CD4-positive, alpha-beta T cell (primary cell): ENCODE measurements at regions not wholly inside any gene's neighbourhood (a gene's known extent, or its start where the extent isn't known, plus 50 kb on each side); places are given as distances from the start of the nearest gene placed in this dataset.

Experiments used
- ATAC-seq: fragments of 200-7000 bp; cut with Tn5 transposase; one replicate; pipeline ENCODE4 v1.10.0; 2022; ENCODE audit warnings: mild to moderate bottlenecking; ENCODE audit not compliant: poor library complexity
- CTCF ChIA-PET: fragments of 350-600 bp; sonication (Branson Sonifier 250); formaldehyde crosslinking; loops from one replicate; lab custom pipeline; 2021; ENCODE audit warnings: antibody characterized with exemption, inconsistent platforms; lab: Charles Lee
- POLR2A ChIA-PET: fragments of 350-600 bp; sonication (Branson Sonifier 250); formaldehyde crosslinking; loops from one replicate; lab custom pipeline; 2021; ENCODE audit warnings: antibody characterized with exemption, inconsistent platforms; lab: Charles Lee
- DNase-seq, 14 experiments: peaks; one replicate each; pipeline ENCODE4 v3.0.0-alpha.2; 2013 to 2020; ENCODE audit warnings: mixed read lengths in 2 of 14
- H3K27ac ChIP-seq, 2 donors: one replicate each; pipeline versions ENCODE4 v1.5.1 to v1.7.0; 2013; ENCODE audit warnings: low read length in 2 of 2, low read depth in 1 of 2, mild to moderate bottlenecking in 1 of 2
- H3K27me3 ChIP-seq, 2 experiments: 1 replicate in 1 of 2; 2 replicates in 1 of 2; pipeline versions ENCODE4 v1.6.1 to v1.7.0; 2013; ENCODE audit warnings: low read length in 2 of 2, control low read depth in 1 of 2, mild to moderate bottlenecking in 1 of 2, moderate library complexity in 1 of 2; ENCODE audit not compliant: insufficient read depth in 2 of 2, control insufficient read depth in 1 of 2
- H3K36me3 ChIP-seq: one replicate; pipeline ENCODE4 v1.6.1; 2013; ENCODE audit warnings: low read length, control low read depth; ENCODE audit not compliant: insufficient read depth
- H3K4me1 ChIP-seq: one replicate; pipeline ENCODE4 v1.6.1; 2013; ENCODE audit warnings: low read length, control low read depth; ENCODE audit not compliant: insufficient read depth
- H3K4me3 ChIP-seq: one replicate; pipeline ENCODE4 v1.5.1; 2013; ENCODE audit warnings: mild to moderate bottlenecking, low read length, moderate library complexity
- H3K9me3 ChIP-seq, 2 experiments: 1 replicate in 1 of 2; 2 replicates in 1 of 2; pipeline versions ENCODE4 v1.6.1 to v1.7.0; 2013; ENCODE audit warnings: low read length in 2 of 2, mild to moderate bottlenecking in 2 of 2, control low read depth in 1 of 2, moderate library complexity in 1 of 2; ENCODE audit not compliant: control insufficient read depth in 1 of 2, insufficient read depth in 1 of 2
- H3K27ac Mint-ChIP-seq: one replicate; pipeline ENCODE4 v1.8.0; 2020; ENCODE audit warnings: mixed read lengths
- H3K27me3 Mint-ChIP-seq: one replicate; pipeline ENCODE4 v1.8.0; 2021; ENCODE audit warnings: mixed read lengths
- H3K36me3 Mint-ChIP-seq: one replicate; pipeline ENCODE4 v1.8.0; 2021; ENCODE audit warnings: low read depth, mixed read lengths
- H3K4me1 Mint-ChIP-seq: one replicate; pipeline ENCODE4 v1.8.0; 2021; ENCODE audit warnings: low read depth, mixed read lengths
- H3K4me3 Mint-ChIP-seq: one replicate; pipeline ENCODE4 v1.8.0; 2020; ENCODE audit warnings: mild to moderate bottlenecking, mixed read lengths
- H3K9me3 Mint-ChIP-seq: one replicate; pipeline ENCODE4 v1.8.0; 2020; ENCODE audit warnings: mixed read lengths
- CTCF ChIP-seq: fragments of 200-600 bp; IDR thresholded peaks from one replicate; pipeline ENCODE4 v1.8.0; 2022; ENCODE audit warnings: antibody characterized with exemption, mild to moderate bottlenecking
- intact Hi-C, 2 experiments: fragments of 100-400 bp; cut with DNase I in 1 of 2; cut with micrococcal nuclease in 1 of 2; formaldehyde crosslinking; loops; one replicate each; pipeline versions ENCODE4 v1.15.1 to v1.9.0; 2023 to 2025; cut with DNase I, micrococcal nuclease

DNA sequence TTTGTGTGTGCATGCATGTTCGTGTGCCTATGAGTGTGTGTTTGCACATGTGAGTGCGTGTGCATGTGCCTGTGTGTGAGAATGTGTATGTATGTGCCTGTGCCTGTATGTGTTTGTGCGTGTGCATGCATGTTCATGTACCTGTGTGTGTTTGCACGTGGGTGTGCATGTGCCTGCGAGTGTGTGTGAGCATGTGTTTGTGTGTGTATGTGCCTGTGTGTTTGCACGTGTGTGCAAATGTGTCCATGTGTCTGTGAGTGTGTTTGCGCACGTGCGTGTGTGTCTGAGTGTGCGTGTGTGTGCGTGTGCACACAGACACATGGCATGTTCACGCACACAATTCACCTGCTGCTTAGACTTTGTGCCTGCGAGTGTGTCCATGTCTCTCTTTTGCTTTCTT is 853.5 kb upstream of the SALL3 start:
- H3K4me3 Mint-ChIP-seq: no peak overlapping the region
- no peaks in the 10 kb centered on the region for H3K36me3 Mint-ChIP-seq
- no peaks in the 10 kb centered on the region for H3K4me1 Mint-ChIP-seq
- no peak for TF ChIP-seq CTCF
- H3K27me3 ChIP-seq: no peaks in the 10 kb centered on the region
- peaks cover 0 to 43% of the 10 kb centered on the region in 2 experiments for H3K9me3 ChIP-seq
- H3K36me3 ChIP-seq: no peaks in the 10 kb centered on the region
- no peaks in the 10 kb centered on the region for H3K4me1 ChIP-seq
- no peak overlapping the region for H3K4me3 ChIP-seq
- ChIA-PET CTCF (no interaction called here), POLR2A (no interaction called here)
- H3K9me3 Mint-ChIP-seq: peaks cover 2% of the 10 kb centered on the region
- H3K27ac Mint-ChIP-seq: no peak overlapping the region
- intact Hi-C loops: no loop called here
- H3K27ac ChIP-seq: no peak overlapping the region
- no peak for ATAC-seq
- no peaks in the 10 kb centered on the region for H3K27me3 Mint-ChIP-seq
- no peak for DNase-seq

DNA sequence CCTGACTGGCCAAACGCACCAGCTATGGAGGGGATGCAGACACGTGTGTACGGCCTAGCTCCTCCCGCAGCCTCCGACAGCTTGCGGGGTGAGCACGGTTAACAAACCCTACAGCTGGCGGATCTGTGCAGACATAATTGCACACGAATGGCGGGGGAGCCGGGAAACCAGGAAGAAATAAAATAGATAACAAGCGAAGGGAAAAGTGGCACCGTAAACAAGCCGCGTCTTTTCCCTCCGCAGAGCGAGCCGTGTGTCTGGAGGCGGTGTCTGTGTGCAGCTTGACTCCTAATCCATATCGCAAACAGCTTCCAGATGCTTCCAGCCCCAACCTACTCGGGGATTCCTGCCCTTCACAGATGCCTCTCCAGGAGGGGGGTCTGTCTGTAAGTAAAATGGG is 853.1 kb upstream of the SALL3 start:
- H3K27me3 Mint-ChIP-seq: no peaks in the 10 kb centered on the region
- no peak overlapping the region for H3K4me3 Mint-ChIP-seq

DNA sequence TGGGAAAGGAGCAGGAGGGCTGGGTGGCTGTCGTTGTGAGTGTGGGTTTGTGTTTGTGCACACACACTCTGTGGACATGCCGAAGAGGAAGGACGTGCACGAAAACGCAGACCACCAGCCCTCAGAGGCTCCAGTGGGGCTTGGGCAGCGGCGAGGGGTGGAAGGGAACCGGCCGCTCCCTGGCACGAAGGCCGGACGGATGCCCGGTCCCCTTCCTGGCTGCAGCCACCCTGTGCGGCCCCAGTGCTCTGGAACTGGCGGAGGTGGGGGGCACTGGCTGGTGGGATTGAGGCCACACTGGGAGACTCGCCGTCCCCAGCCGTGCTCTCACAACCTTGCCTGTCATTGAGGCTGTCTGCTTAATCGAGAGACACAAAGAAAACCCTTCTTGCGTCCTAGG is 852.6 kb upstream of the SALL3 start:
- Histone ChIP-seq H3K9me3 (peaks cover 0 to 48% of the 10 kb centered on the region in 2 experiments), H3K4me3 (no peak overlapping the region), H3K27ac (no peak overlapping the region), H3K4me1 (no peaks in the 10 kb centered on the region), H3K36me3 (no peaks in the 10 kb centered on the region), H3K27me3 (no peaks in the 10 kb centered on the region)
- no peak for DNase-seq
- Mint-ChIP-seq H3K27ac (no peak overlapping the region), H3K4me3 (no peak overlapping the region), H3K4me1 (no peaks in the 10 kb centered on the region), H3K27me3 (no peaks in the 10 kb centered on the region), H3K9me3 (peaks cover 2% of the 10 kb centered on the region), H3K36me3 (no peaks in the 10 kb centered on the region)
- CTCF ChIA-PET: no interaction called here
- ATAC-seq: no peak
- intact Hi-C loops: no loop called here
- TF ChIP-seq CTCF: no peak
- POLR2A ChIA-PET: no interaction called here

More for the DNA sequence above, 853.1 kb upstream of the SALL3 start:
- Mint-ChIP-seq H3K4me1 (no peaks in the 10 kb centered on the region), H3K27ac (no peak overlapping the region), H3K36me3 (no peaks in the 10 kb centered on the region), H3K9me3 (peaks cover 2% of the 10 kb centered on the region)
- Histone ChIP-seq H3K27ac (no peak overlapping the region), H3K4me3 (no peak overlapping the region), H3K9me3 (peaks cover 0 to 45% of the 10 kb centered on the region in 2 experiments), H3K36me3 (no peaks in the 10 kb centered on the region), H3K27me3 (no peaks in the 10 kb centered on the region), H3K4me1 (no peaks in the 10 kb centered on the region)
- intact Hi-C loops: no loop called here
- POLR2A ChIA-PET: no interaction called here
- TF ChIP-seq CTCF: no peak
- no peak for ATAC-seq
- CTCF ChIA-PET: no interaction called here
- no peak for DNase-seq
